ENCODE measurements at regions not wholly inside any gene's neighbourhood (a gene's known extent, or its start where the extent isn't known, plus 50 kb on each side); places are given as distances from the start of the nearest gene placed in this dataset.

DNA sequence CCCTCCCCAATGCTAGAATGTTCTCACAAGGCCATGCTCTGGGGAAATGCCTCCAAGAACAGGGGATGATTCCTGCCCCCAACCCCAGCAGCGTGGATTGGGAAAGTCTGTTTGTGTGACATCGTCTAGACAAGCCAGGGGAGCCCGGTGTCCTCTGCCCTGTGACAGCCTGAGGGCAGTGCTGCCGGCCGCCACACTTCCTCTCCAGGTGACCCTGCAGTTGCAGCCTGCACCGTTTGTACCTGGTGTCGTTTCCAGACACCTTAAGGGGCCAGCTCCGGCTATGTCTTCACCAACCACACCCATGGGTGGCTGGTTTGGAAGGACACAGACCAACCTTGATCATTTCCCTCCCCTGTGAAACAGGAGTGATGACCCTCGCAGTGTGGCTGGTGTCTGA lies 372.6 kb downstream of the BCL11B start:
- ATAC-seq, result no peak
- Histone ChIP-seq H3K27me3 (ENCODE audit: control insufficient read depth, insufficient read depth) (no peaks in the 10 kb centered on the region), H3K4me3 (ENCODE audit: low read length) (no peak overlapping the region), H3K9me3 (ENCODE audit: control insufficient read depth, low read length) (no peaks in the 10 kb centered on the region), H3K27ac (ENCODE audit: low read length) (no peak overlapping the region), H3K4me1 (ENCODE audit: control insufficient read depth, insufficient read depth, low read length) (no peaks in the 10 kb centered on the region)
- no peak for DNase-seq
- whole genome bisulfite sequencing, result 60% methylated on average over 9 of the region's 9 CpGs
- intact Hi-C loops (cut with DNase I), result no loop called here

DNA sequence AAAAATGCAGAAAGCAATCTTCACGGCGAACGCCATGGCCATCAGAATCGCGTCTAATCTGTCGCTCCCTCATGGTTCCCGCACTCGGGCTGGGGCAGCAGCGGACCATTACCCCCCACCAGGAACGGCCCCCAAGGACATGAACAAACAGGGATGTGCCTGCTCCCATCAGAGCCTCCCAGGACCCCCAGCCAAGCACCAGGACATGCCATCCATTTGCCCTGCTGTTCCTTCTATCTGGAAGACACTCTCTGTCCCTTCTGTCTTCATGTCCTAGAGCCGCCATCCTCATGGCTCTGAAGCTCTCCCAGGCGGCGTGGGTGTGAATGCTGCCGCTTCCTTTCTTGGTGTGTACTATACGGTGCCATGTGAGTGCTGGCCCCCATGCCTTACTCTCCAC lies 371.8 kb downstream of the BCL11B start:
- Histone ChIP-seq H3K4me3 (ENCODE audit: low read length) (no peak overlapping the region), H3K9me3 (ENCODE audit: control insufficient read depth, low read length) (no peaks in the 10 kb centered on the region), H3K4me1 (ENCODE audit: control insufficient read depth, insufficient read depth, low read length) (no peaks in the 10 kb centered on the region), H3K27me3 (ENCODE audit: control insufficient read depth, insufficient read depth) (no peaks in the 10 kb centered on the region), H3K27ac (ENCODE audit: low read length) (no peak overlapping the region)
- intact Hi-C loops (cut with DNase I), result no loop called here
- DNase-seq (no peak), ATAC-seq (no peak)
- WGBS, result 86% methylated on average over 15 of the region's 15 CpGs

DNA sequence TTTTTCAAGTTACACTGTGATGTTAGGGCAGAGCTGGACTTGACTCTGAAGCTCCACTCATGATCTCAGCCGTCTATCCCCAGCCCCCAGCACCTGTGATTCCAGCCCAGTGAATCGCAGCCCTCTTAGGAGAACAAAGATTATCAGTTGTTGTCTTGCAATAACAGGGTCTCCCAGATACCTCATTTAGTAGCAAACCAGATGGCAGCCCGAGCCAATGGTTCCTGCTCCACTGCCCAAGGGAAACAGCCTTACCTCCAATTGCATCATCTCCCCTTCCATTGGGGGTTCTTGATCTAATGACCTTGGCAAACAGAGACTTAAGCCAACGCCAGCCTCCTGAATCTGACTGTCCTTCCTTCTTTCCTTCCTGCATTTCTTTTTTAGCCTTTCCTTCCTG lies 371.2 kb downstream of the BCL11B start:
- H3K9me3 ChIP-seq (ENCODE audit: control insufficient read depth, low read length), result no peaks in the 10 kb centered on the region
- intact Hi-C loops (cut with DNase I), result no loop called here
- no peak for DNase-seq
- no peaks in the 10 kb centered on the region for H3K4me1 ChIP-seq (ENCODE audit: control insufficient read depth, insufficient read depth, low read length)
- ATAC-seq, result no peak
- no peaks in the 10 kb centered on the region for H3K27me3 ChIP-seq (ENCODE audit: control insufficient read depth, insufficient read depth)
- 38% methylated on average over 4 of the region's 4 CpGs for WGBS
- H3K4me3 ChIP-seq (ENCODE audit: low read length), result no peak overlapping the region
- no peak overlapping the region for H3K27ac ChIP-seq (ENCODE audit: low read length)

DNA sequence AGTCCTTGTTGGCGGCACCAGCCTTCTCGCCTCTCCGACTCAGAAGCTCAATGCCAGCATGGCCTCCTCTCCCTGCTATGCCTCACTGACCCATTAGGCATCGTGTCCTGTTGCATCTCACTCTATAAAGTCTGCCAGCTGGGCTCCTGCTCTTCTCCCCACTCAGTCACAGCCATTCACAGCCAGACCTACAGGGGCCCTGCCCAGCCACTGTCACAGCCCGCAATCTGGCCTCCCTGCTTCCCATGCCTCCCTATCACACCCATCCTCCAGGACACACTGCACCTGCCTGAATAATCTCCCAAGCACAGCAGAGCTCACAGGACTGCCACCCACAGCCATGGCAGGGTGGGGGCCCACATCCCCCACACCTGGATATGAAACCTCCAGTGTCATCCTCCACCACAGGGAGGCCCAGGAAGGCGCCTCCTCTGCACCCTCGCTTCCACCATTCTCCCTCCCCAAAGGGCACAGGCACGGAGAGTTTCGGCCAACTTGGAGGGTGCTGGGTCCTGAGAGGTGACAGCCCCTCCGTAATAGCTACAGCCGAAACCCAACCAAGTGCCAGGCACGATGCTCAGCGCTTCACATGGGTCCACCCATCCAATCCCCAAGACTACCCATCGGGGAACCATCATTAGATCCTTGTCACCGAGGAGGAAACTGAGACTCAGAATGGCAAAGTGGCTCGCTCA lies 370.3 kb downstream of the BCL11B start:
- H3K9me3 ChIP-seq (ENCODE audit: control insufficient read depth, low read length), result no peaks in the 10 kb centered on the region
- ATAC-seq (no peak), DNase-seq (no peak)
- H3K4me3 ChIP-seq (ENCODE audit: low read length), result no peak overlapping the region
- no peaks in the 10 kb centered on the region for H3K4me1 ChIP-seq (ENCODE audit: control insufficient read depth, insufficient read depth, low read length)
- no peaks in the 10 kb centered on the region for H3K27me3 ChIP-seq (ENCODE audit: control insufficient read depth, insufficient read depth)
- H3K27ac ChIP-seq (ENCODE audit: low read length), result no peak overlapping the region
- intact Hi-C loops (cut with DNase I), result no loop called here
- 84% methylated on average over 16 of the region's 16 CpGs for WGBS

DNA sequence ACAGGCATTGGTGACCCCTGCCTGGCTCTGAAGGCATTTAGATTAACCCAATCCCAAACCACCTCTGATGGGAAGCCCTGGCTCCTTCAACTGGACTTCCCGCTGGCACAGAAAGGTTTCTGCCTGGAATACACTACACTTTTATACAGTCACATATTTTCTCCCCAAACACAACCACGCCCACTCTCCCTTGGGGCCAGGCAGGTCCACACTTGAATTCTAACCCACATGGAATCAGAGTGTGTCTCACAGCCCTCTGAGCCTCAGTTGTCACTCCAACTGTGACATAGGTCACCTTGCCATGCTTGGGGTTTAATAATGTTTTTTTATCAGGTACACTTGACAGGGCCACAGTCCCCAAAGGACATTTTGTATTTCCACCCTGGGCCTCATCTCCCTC lies 368.6 kb downstream of the BCL11B start:
- Histone ChIP-seq H3K4me3 (ENCODE audit: low read length) (no peak overlapping the region), H3K9me3 (ENCODE audit: control insufficient read depth, low read length) (no peaks in the 10 kb centered on the region), H3K27me3 (ENCODE audit: control insufficient read depth, insufficient read depth) (no peaks in the 10 kb centered on the region), H3K4me1 (ENCODE audit: control insufficient read depth, insufficient read depth, low read length) (no peaks in the 10 kb centered on the region), H3K27ac (ENCODE audit: low read length) (no peak overlapping the region)
- ATAC-seq (no peak), DNase-seq (no peak)
- intact Hi-C loops (cut with DNase I), result no loop called here
- WGBS, result 83% methylated on average over 2 of the region's 2 CpGs

DNA sequence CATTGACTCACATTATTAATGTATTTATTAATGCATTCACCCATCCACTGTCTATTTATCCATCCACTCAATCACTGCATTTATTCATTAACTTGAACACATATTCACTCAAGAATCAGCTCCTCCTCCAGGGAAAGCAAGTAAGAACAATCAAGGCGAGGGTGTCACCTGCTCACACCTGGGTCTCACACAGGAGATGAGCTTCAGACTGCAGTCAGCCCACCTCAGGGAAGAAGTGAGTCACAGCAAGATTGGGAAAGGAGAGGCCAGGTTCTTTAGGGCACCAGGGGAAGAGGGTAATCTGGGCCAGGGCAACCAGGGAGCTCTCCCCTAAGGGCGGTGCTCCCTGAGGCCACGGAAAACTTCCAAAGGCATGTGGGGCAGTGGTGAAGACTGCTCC lies 367.3 kb downstream of the BCL11B start:
- no peak overlapping the region for H3K27ac ChIP-seq (ENCODE audit: low read length)
- intact Hi-C loops (cut with DNase I), result no loop called here
- ATAC-seq (no peak), DNase-seq (no peak)
- no peaks in the 10 kb centered on the region for H3K4me1 ChIP-seq (ENCODE audit: control insufficient read depth, insufficient read depth, low read length)
- no peak overlapping the region for H3K4me3 ChIP-seq (ENCODE audit: low read length)
- H3K9me3 ChIP-seq (ENCODE audit: control insufficient read depth, low read length), result no peaks in the 10 kb centered on the region
- 85% methylated on average over 3 of the region's 3 CpGs for WGBS
- H3K27me3 ChIP-seq (ENCODE audit: control insufficient read depth, insufficient read depth), result no peaks in the 10 kb centered on the region

DNA sequence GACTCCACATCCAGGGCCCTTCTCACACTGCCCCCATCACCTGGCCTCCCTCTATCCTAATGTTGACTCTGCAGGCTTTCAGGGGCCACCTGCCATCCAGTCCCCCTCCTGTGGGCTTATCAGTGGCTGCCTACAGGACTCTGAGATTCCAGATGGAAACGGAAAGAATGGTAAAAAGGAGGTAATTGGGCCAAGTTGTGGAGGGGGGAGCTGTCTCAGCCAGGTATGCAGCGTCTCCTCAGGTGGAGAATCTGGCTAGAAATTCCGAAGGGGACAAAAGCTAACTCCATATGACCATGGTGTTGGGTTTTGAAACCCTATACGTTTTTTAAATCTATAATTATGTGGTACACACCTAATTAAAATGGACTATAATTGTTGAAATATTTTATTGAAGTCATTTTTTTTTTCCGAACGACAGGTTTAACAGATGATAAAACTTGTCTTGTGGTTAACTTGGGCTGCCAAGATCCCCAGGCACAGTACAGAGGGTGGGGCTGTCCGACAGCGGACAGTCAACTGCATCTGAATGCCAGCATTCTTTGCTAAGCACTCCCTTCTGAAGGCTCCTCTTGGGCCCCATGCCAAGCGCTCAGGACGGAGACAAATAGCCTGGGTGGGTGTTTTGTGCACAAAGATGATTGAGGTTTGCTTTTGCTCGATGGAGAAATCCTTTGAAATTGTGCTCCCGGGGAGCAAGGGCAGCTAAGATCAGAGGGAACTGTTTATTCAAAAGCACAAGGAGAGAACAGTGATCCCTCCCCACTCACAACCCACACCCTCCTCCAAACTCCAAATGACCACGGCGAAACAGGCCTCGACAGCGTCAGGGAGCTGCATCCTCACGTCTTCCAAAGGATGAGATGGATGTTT lies 365.6 kb downstream of the BCL11B start:
- Histone ChIP-seq H3K4me3 (ENCODE audit: low read length) (no peak overlapping the region), H3K9me3 (ENCODE audit: control insufficient read depth, low read length) (no peaks in the 10 kb centered on the region), H3K27ac (ENCODE audit: low read length) (no peak overlapping the region), H3K27me3 (ENCODE audit: control insufficient read depth, insufficient read depth) (no peaks in the 10 kb centered on the region), H3K4me1 (ENCODE audit: control insufficient read depth, insufficient read depth, low read length) (no peaks in the 10 kb centered on the region)
- DNase-seq (peak in 2 of 3 donors; percentile 30 to 60), ATAC-seq (no peak)
- 29% methylated on average over 17 of the region's 17 CpGs for WGBS
- intact Hi-C loops (cut with DNase I), result no loop called here

DNA sequence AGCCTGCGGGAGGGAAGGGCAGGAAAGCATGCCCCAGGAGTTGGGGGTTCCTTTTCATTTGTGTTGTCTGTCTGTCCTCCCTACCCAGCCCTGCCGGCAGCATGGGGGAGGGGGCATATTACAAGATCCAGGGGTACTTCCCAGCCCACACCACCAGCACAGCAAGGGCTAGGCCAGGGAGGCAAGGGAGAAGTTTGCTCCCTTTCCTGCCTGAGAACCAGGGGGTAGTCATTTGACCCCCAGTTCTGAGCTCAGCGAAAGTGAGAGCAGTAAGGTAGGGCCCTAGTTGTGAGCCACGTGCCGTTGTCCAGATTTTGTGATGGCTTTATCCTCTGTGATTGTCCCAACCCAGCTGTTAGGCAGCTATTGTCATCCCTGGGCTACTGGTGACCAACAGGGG lies 364.7 kb downstream of the BCL11B start:
- Histone ChIP-seq H3K4me3 (ENCODE audit: low read length) (no peak overlapping the region), H3K27ac (ENCODE audit: low read length) (no peak overlapping the region), H3K27me3 (ENCODE audit: control insufficient read depth, insufficient read depth) (no peaks in the 10 kb centered on the region), H3K4me1 (ENCODE audit: control insufficient read depth, insufficient read depth, low read length) (no peaks in the 10 kb centered on the region), H3K9me3 (ENCODE audit: control insufficient read depth, low read length) (no peaks in the 10 kb centered on the region)
- ATAC-seq, result no peak
- WGBS, result 74% methylated on average over 5 of the region's 5 CpGs
- intact Hi-C loops (cut with DNase I), result no loop called here
- no peak for DNase-seq

DNA sequence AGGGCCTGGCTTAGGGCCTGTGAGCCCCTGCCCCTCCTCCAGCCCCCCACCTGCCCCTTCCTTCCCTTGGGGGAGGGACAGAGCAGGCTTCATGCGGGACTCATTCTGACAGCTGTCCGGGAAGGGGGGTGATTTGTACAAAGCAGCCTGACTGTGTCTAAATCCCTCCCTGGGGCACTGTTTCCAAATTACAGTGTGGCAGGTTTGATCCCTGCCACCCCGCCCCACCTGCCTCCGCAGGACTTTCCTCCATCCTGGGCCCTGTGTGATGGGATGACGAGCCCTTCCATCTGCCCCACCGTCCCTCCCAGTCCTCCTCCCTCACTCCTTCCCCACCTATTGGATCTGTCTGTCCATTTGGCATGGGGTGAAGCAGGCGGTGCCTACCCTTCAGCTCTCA lies 363.9 kb downstream of the BCL11B start:
- ATAC-seq, result no peak
- WGBS, result 78% methylated on average over 7 of the region's 7 CpGs
- no peak for DNase-seq
- H3K4me3 ChIP-seq (ENCODE audit: low read length), result no peak overlapping the region
- H3K9me3 ChIP-seq (ENCODE audit: control insufficient read depth, low read length), result no peaks in the 10 kb centered on the region
- intact Hi-C loops (cut with DNase I), result no loop called here
- H3K4me1 ChIP-seq (ENCODE audit: control insufficient read depth, insufficient read depth, low read length), result no peaks in the 10 kb centered on the region
- H3K27ac ChIP-seq (ENCODE audit: low read length), result no peak overlapping the region
- H3K27me3 ChIP-seq (ENCODE audit: control insufficient read depth, insufficient read depth), result no peaks in the 10 kb centered on the region

DNA sequence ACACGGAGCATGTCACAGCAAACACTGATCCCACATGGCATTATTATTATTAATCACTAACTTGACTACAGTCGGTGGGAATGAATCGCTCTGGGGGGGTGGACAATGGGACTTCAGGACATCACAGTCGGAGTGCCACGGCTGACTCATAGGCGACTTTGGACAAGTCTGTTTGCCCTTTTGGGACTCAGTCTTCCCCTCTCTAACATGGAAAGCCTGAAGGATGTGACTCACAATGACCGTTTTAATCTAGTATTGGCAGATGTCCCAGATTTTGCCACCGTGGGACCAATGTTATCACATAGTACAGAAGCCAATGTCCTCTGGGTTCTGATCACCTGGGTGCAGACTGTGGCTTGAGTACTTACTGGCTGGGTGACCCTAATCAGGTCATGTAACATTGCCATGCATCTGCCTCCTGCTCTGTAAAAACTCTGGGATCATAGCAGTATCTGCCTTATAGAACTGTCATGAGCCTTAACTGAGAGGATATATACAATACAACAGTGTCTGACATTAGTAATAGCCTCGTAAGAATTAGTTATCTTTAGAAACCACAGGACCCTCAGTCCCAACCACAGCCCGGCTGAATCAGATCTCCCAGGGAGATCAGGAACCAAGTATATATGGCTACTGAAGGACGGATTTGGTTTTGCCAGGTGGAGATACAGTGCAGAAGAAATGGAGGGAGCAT lies 362.6 kb downstream of the BCL11B start:
- H3K27ac ChIP-seq (ENCODE audit: low read length), result no peak overlapping the region
- WGBS, result 56% methylated on average over 11 of the region's 11 CpGs
- no peak overlapping the region for H3K4me3 ChIP-seq (ENCODE audit: low read length)
- intact Hi-C loops (cut with DNase I), result no loop called here
- H3K9me3 ChIP-seq (ENCODE audit: control insufficient read depth, low read length), result no peaks in the 10 kb centered on the region
- H3K4me1 ChIP-seq (ENCODE audit: control insufficient read depth, insufficient read depth, low read length), result no peaks in the 10 kb centered on the region
- ATAC-seq (no peak), DNase-seq (no peak)
- H3K27me3 ChIP-seq (ENCODE audit: control insufficient read depth, insufficient read depth), result no peaks in the 10 kb centered on the region

DNA sequence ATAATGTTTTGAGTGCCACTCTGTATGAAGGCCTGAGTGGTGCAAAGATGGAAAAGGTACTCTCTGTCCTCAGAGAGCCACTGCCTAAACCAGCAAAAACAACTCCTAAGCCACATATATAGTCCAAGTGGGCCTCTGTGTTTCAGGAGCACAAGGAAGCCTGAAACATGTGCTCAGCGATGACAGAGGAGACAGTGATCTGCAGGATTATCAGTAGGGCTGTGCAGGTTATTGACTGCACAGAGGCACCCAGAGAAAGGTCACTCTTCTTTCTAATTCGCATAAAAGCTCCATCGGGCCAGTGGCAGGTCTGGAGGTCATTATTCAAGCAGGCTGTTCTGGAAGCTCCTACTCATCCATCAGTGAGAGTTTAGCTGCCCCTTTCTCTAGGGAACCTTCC lies 361.9 kb downstream of the BCL11B start:
- H3K27me3 ChIP-seq (ENCODE audit: control insufficient read depth, insufficient read depth), result no peaks in the 10 kb centered on the region
- DNase-seq (no peak), ATAC-seq (no peak)
- H3K4me1 ChIP-seq (ENCODE audit: control insufficient read depth, insufficient read depth, low read length), result no peaks in the 10 kb centered on the region
- H3K9me3 ChIP-seq (ENCODE audit: control insufficient read depth, low read length), result no peaks in the 10 kb centered on the region
- intact Hi-C loops (cut with DNase I), result no loop called here
- no peak overlapping the region for H3K27ac ChIP-seq (ENCODE audit: low read length)
- no peak overlapping the region for H3K4me3 ChIP-seq (ENCODE audit: low read length)
- 80% methylated on average over 3 of the region's 3 CpGs for WGBS
